Pons (tissue), 1 donor: ENCODE measurements at regions not wholly inside any gene's neighbourhood (a gene's known extent, or its start where the extent isn't known, plus 50 kb on each side); places are given as distances from the start of the nearest gene placed in this dataset.
"Not testable (repeated sequence)": the region's sequence is repeated elsewhere in the genome, so short reads cannot be mapped to it uniquely, and the experiment has no call there.

Experiments used
- DNase-seq: peaks from one replicate; pipeline ENCODE4 v3.0.0-alpha.2; 2016; ENCODE audit warnings: low spot score

GRCh38 chr2:20949256-20949655 is 94.6 kb downstream of the APOB start:
- no peak for DNase-seq

DNA sequence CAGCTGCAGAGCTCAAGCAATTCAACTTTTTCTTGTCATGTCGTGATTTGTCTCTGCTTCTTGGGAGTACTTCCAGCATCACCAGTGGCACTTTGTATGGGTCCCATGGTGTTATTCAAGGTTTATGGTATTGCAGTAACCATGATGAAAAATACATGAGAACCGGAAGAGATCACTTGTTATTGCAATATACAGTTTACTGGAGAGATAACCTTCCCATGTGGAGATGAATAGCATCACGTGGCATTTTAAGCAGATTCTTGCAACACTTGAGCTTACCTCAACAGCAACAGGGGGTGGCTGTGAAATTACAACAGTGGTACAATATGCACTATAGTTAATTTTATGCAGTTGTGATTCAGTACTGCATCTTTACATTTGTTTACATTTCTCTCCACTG is 97.4 kb downstream of the APOB start:
- no peak for DNase-seq

DNA sequence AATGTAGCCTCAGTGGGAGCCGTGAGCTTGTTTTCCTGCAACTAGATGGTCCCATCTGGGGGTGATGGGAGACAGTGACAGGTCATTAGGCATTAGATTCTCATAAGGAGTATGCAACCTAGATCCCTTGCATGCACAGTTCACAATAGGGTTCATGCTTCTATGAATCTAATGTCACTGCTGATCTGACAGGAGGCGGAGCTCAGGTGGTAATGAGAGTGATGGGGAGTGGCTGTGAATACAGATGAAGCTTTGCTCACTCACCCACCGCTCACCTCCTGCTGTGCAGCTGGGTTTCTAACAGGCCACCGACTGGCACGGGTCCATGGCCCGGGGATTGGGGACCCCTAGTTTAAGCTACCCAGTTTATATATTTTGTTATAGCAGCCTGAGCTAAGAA is 100.2 kb downstream of the APOB start:
- not testable (repeated sequence) for DNase-seq

- DNase-seq = no peak
Observed at GRCh38 chr2:20942646-20943125, 101.2 kb downstream of the APOB start.

DNA sequence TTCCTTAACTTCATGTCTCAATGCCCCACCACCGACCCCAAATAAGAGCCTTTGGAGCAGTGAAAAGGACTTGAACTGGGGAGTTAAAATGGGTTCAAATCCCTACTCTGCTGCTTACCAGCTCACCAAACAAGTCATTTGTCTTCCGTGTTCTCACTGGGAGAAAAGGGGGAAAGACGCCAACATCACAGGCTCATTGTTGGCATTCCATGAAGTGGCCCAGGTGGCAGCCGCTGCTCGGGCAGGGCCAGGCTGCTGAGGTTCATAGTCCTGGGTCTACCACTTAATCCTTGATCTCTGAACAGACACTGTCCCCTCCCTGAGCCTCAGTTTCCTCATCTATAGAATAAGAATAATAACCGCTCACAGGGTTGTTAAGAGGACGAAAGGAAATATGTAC is 103.0 kb downstream of the APOB start:
- DNase-seq = no peak

DNA sequence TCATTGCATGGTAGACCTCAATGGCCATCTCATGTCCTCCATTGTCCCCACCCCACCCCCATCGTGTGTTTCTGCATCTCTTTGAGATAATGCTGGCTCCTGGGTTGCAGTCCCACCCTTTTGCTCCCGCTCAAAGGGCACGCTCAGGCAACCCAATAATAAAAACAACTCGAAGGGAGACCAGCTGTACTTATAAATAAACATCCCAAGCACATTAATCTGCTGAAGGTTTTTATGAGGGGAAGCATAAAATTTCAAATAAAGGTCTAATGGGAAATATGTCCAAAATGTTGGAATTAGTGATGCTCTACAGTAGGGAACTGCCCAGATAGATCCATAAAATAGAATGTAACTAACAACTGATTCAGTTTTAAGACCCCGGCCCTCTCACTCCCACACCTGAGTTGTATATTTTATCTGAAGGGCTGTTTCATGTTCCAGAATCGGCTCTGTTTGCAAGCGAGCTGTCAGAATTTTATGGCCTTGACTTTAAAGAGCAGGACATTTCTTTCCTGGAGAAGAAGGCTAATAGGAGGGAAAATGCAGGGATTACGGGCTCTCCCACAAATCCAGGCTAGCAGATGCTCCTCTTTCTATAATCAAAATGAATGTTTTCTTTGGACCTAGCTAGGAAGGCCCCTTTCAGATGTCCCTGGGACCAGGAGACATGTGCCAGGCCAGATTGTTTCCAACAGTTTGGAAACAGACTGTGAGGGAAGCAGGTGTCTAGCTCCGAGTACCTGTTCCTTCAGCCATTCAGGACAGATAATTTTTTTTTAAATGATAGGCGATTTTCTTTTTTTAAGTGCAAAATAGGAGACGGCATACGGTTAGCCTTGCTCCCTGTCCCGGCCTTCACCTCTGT is 103.7 kb downstream of the APOB start:
- no peak for DNase-seq

GRCh38 chr2:20937353-20937752 is 106.5 kb downstream of the APOB start:
- DNase-seq = no peak

DNA sequence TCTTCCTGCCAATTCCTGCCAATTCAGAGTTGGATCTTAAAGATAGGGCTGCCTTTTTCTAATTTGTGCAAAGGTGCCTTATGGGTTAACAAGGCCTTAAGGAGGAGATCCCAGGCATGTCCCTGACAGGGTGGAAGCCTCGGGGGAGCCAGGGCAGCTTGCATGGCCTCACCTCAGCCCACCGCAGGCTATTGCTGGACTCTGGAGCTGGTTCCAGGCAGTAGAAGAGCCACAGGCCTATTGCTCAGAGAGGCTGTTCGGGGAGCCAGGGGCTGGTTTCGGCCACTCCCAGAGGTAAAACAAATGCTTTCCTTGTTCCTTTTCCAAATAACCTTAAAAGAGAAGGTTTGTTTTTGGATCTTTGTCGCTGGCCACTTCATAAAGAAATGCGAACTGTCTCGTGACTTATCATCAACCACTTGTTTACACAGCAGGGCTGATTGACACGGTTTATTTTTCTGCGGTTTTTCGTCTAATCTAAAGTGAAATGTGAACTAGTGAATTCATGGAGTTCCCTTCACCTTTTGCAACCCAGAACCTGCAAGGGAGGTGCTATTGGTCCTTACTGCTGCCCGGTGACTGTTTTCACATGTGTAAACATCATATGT is 108.6 kb downstream of the APOB start:
- no peak for DNase-seq

GRCh38 chr2:20934236-20934635 is 109.6 kb downstream of the APOB start:
- DNase-seq = no peak

- DNase-seq = no peak
Observed at GRCh38 chr2:20933714-20934113, 110.2 kb downstream of the APOB start.

- no peak for DNase-seq
Observed at GRCh38 chr2:20931346-20931745, 108.4 kb upstream of the LDAH start.

GRCh38 chr2:20930928-20931327 is 108.0 kb upstream of the LDAH start:
- DNase-seq = no peak

- no peak for DNase-seq
Observed at GRCh38 chr2:20929721-20930120, 106.8 kb upstream of the LDAH start.

- no peak for DNase-seq
Observed at GRCh38 chr2:20928617-20929016, 105.7 kb upstream of the LDAH start.

GRCh38 chr2:20925265-20925889 is 102.5 kb upstream of the LDAH start:
- DNase-seq = no peak

- peak; percentile 15 for DNase-seq
Observed at GRCh38 chr2:20919297-20919800, 96.4 kb upstream of the LDAH start.

- no peak for DNase-seq
Observed at GRCh38 chr2:20917719-20918572, 95.0 kb upstream of the LDAH start.

- no peak for DNase-seq
Observed at GRCh38 chr2:20917287-20917660, 94.4 kb upstream of the LDAH start.

- DNase-seq = peak; percentile 46
Observed at GRCh38 chr2:20916604-20917286, 93.8 kb upstream of the LDAH start.

DNA sequence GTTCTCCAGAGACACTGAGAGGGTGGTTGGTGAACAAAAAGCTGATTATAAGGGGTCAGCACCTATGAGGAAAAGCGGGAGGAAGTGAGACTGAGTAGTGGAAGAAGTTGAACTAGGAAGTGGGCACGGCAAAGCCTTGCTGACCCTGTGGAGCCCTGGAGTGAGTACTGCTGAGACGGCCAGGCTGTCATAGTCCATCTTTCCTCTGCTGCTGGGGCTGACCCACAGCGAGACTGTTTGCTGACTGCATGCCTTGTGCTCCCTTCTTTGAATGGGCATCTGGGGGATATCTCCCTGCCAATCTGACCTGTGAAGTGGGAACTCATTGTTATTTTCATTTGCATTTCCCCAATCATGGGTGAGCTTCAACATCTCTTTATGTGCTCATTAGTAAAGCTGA is 92.4 kb upstream of the LDAH start:
- no peak for DNase-seq

- no peak for DNase-seq
Observed at GRCh38 chr2:20914771-20915170, 91.9 kb upstream of the LDAH start.
